ENCODE measurements at regions not wholly inside any gene's neighbourhood (a gene's known extent, or its start where the extent isn't known, plus 50 kb on each side); places are given as distances from the start of the nearest gene placed in this dataset.
"Not testable (repeated sequence)": the region's sequence is repeated elsewhere in the genome, so short reads cannot be mapped to it uniquely, and the experiment has no call there.

- no peak for DNase-seq
- in situ Hi-C loops (cut with MboI; ENCODE audit: low pct_unique_long_range_greater_than_20kb, low sequenced_read_pairs), result no loop called here
These were observed 95.1 kb upstream of the BCAR3 start for GRCh38 chr1:93776728-93777127.

DNA sequence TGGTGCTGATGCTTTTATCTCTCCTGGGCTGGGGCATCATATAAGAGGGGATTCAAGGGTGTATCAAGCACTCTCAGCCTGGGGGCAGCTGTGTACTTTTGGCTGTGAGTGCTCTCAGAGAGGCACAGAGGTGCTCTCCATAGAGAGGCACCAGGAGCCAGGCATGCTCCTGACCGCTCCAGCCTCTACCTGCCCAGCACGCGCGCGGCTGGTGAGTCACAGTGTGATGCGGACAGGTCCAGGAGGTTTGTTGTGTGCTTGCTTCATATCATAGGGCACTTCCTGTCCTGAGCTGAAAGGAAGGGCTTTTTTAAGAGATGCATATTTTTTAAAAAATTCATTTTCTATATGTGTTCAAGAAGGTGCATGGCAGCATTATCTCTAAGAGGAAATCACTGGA, 93.6 kb upstream of the BCAR3 start:
- no peak for DNase-seq
- in situ Hi-C loops (cut with MboI; ENCODE audit: low pct_unique_long_range_greater_than_20kb, low sequenced_read_pairs), result no loop called here

- in situ Hi-C loops (cut with MboI; ENCODE audit: low pct_unique_long_range_greater_than_20kb, low sequenced_read_pairs), result no loop called here
- DNase-seq, result no peak
These were observed 93.1 kb upstream of the BCAR3 start for GRCh38 chr1:93774707-93775106.

DNA sequence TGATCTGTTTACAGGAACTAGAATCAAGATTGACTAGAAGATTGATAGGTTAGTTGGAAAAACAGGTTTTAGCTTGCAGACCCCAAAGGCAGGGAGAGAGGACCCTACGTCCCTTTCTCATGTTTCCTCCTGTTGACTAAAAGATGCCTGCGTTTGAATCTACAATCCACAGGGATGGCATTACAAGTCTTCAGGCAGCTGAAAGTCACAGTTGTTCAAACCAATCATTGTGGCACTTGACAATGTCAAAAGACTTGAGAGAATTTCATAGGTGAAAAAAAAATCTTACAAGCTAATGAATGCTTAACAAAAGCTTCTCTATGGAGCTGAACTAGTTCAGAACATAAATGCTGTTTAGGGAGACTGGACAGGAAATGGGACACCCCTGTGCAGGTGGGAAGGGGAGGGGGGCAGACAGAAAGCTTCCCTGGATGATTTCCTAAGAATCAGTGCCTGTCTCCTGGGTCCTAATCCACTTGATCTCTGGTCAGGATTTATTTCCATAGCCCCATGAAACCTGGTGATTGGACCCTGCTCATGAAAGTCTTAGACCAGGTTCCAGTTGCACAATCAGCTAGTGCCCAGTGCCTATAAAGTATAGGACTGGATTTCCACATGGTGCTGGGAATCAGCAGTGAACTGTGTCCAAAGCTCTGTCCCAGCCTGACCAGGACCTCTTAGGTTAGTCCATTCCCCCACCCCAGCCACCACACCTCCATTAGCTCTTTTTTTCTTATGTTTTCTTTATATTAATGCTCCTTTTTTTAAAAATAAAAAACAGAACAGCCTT, 91.6 kb upstream of the BCAR3 start:
- no peak for DNase-seq
- in situ Hi-C loops (cut with MboI; ENCODE audit: low pct_unique_long_range_greater_than_20kb, low sequenced_read_pairs), result no loop called here

DNA sequence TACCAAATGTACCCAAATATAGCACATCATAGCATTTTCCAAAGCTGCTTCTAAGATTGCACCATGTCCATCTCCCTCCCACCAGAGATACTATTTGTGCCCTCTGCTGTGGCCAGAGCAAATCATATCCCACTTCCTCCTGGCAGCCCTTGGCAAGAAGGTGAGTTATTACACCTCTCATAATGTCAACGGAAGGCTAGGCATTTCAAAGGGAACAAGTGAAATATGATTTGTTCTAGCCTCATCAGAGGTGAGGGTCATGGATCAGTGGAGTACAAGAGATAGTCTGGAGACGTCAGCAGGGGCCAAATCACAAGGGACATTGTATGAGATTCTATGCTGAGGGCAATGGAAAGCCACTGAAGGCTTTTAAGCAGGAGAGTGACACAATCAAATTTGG, 90.2 kb upstream of the BCAR3 start:
- in situ Hi-C loops (cut with MboI; ENCODE audit: low pct_unique_long_range_greater_than_20kb, low sequenced_read_pairs), result no loop called here
- DNase-seq, result no peak

- peak; percentile 21 for DNase-seq
- in situ Hi-C loops (cut with MboI; ENCODE audit: low pct_unique_long_range_greater_than_20kb, low sequenced_read_pairs), result no loop called here
These were observed 89.0 kb upstream of the BCAR3 start for GRCh38 chr1:93770640-93771039.

DNA sequence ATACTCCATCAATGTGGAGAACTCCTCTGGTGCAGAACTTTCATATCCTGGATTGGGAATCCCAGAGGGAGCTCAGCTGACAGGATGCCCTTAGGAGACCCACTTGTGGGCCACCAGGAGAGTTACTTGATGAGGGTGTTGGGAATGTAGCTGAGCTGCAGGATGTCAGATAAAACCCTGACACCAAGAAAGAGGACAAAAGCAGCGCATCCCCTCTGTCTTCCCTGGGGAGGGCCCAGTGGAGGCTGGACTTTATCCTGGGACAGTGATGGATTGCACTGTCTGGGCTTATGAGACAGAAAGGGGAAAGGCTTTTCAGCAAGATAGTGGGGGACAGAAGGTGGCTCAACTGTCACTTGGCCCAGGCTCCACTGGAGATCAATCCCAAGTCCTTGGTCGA, 88.1 kb upstream of the BCAR3 start:
- no peak for DNase-seq
- in situ Hi-C loops (cut with MboI; ENCODE audit: low pct_unique_long_range_greater_than_20kb, low sequenced_read_pairs), result no loop called here

DNA sequence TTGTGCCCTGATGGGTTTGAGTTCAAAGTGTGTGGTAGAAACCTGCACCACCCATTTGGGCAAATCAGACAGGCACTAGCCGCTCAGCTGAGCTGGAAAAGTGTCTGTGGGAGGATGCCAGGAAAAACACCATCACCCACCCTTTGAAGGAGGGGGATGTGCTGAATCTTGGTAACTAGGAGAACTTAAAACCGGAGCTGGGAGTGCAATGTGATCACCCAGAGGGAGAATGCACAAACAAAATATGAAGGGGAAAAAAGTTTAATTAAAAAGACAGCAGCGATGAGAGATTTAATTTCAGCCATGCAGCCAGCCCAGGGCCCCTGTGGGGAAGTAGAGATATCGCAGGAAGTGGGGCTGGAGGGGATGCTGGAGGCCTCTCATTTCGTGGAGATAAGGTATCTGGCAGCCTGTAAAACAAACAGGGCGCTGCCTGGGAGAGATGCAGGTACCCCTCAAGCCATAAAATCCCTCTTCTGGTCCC, 86.8 kb upstream of the BCAR3 start:
- DNase-seq, result peak; percentile 38
- in situ Hi-C loops (cut with MboI; ENCODE audit: low pct_unique_long_range_greater_than_20kb, low sequenced_read_pairs), result no loop called here

DNA sequence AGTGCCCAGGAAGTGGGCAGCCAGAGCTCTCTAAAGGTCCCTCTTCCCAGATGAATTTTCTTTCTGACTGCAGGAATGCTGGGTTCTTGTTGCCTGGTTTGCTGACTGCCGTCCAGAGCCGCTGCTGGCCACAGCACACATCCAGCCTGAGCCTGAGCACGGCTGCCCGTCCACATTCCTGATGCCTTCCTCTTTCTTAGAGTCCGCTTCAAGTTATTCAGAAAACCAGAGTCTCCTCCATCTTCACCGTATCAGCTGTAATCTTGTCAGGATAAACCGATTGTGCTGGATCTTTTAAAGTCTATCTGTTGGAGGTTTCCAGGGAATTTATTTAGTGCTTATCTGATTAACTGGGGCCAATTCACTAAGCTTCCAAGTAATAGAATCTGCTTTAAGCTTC, 84.8 kb upstream of the BCAR3 start:
- no peak for DNase-seq
- in situ Hi-C loops (cut with MboI; ENCODE audit: low pct_unique_long_range_greater_than_20kb, low sequenced_read_pairs), result no loop called here

- in situ Hi-C loops (cut with MboI; ENCODE audit: low pct_unique_long_range_greater_than_20kb, low sequenced_read_pairs), result no loop called here
- DNase-seq, result no peak
These were observed 83.5 kb upstream of the BCAR3 start for GRCh38 chr1:93765099-93765498.

DNA sequence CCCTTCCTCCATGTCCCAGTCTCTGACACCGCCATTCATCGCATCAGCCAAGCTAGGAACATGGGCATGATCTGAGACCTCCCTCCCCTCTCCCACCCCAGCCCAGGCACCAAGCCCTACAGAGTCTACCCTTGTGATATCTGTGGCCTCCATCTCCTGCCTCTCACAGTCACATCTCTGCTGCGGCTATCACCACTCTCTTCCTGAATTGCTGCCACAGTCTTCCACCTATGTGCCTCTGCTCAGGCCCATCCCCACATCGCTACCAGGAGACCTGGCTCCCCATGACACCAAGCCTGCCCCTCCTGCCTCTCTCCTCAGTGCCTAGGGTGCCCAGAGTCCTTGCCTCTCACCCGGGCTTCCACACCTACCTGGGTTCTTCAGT, 82.7 kb upstream of the BCAR3 start:
- in situ Hi-C loops (cut with MboI; ENCODE audit: low pct_unique_long_range_greater_than_20kb, low sequenced_read_pairs), result no loop called here
- no peak for DNase-seq

DNA sequence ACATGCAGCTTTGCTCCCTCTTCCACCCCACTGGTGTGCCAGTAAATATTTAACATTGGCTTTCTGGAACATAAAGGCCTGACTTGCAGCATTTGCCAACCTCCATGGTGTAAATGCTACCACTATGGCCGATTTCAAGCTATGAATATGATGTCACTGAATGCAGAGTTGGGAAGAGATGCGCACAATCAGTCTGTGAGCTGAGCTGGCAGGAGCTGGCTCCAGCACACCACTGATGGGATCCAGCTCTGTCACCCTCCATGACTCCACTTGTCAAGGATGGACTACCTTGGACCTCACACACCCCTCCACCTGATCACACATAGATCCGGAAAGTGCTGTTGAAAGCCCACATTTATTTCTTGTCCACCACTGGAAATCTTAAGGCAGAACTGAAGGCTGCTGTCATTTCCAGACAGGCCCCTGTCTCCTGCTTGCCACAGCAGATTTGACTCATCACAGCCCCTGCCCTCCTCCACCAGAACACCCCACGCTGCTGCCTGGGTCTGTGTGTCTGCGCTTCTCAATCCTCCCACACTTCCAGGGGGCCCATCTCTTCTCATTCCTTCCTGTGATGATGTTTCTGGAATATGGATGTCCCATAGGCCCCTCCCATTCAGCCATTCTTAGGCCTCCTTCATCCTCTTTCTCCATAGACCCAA, 82.2 kb upstream of the BCAR3 start:
- DNase-seq, result no peak
- in situ Hi-C loops (cut with MboI; ENCODE audit: low pct_unique_long_range_greater_than_20kb, low sequenced_read_pairs), result no loop called here

GRCh38 chr1:93758842-93759515, 77.3 kb upstream of the BCAR3 start:
- peak; percentile 21 for DNase-seq
- in situ Hi-C loops (cut with MboI; ENCODE audit: low pct_unique_long_range_greater_than_20kb, low sequenced_read_pairs), result no loop called here

GRCh38 chr1:93757256-93758036, 75.8 kb upstream of the BCAR3 start:
- DNase-seq, result no peak
- in situ Hi-C loops (cut with MboI; ENCODE audit: low pct_unique_long_range_greater_than_20kb, low sequenced_read_pairs), result no loop called here

- in situ Hi-C loops (cut with MboI; ENCODE audit: low pct_unique_long_range_greater_than_20kb, low sequenced_read_pairs), result no loop called here
- no peak for DNase-seq
These were observed 75.0 kb upstream of the BCAR3 start for GRCh38 chr1:93756657-93757056.

DNA sequence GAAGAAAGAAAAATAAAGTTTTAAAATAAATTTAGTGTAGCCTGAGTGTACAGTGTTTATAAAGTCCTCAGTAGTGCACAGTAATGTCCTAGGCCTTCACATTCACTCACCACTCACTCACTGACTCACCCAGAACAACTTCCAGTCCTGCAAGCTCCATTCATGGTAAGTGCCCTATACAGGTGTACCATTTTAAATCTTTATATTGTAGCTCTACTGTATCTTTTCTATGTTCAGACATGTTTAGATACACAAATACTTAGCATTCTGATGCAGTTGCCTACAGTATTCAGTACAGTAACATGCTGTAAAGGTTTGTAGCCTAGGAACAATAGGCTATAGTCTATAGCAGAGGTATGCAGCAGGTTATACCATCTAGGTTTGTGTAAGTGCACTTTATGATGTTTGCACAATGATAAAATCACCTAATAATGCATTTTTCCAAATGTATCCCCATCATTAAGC, 73.6 kb upstream of the BCAR3 start:
- DNase-seq; in situ Hi-C loops (cut with MboI; ENCODE audit: low pct_unique_long_range_greater_than_20kb, low sequenced_read_pairs): not testable (repeated sequence)

DNA sequence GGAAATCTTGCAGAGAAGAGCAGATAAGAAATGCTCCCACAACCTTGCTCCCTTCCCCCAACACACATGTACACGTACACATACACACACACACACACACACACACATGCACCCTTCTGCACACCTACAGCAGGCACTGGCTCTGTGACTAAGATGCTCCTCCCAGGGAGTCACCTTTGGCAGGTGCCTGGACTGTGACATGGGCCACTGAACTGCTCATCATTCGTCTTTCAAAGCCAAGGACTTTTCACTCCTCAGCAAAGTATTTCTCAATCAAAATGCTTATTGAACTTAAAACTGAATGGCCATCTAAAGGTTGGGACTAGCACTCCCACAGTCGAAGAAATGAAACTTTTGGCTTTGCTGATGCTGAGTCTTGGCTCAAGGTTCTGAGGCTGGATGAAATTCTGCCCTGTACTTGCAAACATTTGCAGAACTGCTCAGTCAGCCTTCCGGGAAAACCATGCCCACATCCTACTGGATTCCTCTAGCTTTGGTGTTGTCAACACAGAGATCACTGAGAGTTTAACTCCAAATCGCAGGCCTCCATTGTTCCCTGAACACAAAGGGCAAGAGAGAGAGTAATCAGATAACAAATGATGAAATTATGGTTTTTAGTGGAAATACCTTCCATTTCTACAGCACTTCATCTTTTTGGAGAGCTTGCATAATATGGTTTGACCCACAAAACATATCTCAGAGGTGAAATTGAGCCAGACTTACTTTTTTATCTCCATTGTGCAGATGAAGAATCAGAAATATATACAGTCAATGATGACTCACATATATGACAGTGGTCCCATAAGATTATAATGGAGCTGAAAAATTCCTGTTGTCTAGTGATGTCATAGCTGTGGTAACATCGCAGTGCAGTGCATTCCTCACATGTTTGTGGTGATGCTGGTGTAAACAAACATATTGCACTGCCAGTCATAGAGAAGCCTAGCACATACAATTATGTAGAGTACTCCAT, 72.4 kb upstream of the BCAR3 start:
- DNase-seq, result peak; percentile 9

More for the DNA sequence above, 72.4 kb upstream of the BCAR3 start:
- in situ Hi-C loops (cut with MboI; ENCODE audit: low pct_unique_long_range_greater_than_20kb, low sequenced_read_pairs), result no loop called here
